ENCODE measurements at regions not wholly inside any gene's neighbourhood (a gene's known extent, or its start where the extent isn't known, plus 50 kb on each side); places are given as distances from the start of the nearest gene placed in this dataset.
A peak's percentile ranks its signal among the peaks of the same experiment; 100 is the strongest.

GRCh38 chr3:67737906-67738865, 83.8 kb upstream of the SUCLG2 start:
- WGBS, 5 donors = 82 to 93% (median 91%) methylated on average over 9 of the region's 9 CpGs
- Histone ChIP-seq H3K36me3 (no peaks in the 10 kb centered on the region), H3K4me3 (no peak overlapping the region), H3K27ac (no peak overlapping the region), H3K9me3 (no peaks in the 10 kb centered on the region), H3K4me1 (no peaks in the 10 kb centered on the region), H3K27me3 (no peaks in the 10 kb centered on the region)
- intact Hi-C loops (cut with DNase I; ENCODE audit: low total_unique reads) = no loop called here
- TF ChIP-seq POLR2A (IDR thresholded peaks at IDR 0.05) = no peak
- no peak for TF ChIP-seq POLR2AphosphoS5 (IDR thresholded peaks at IDR 0.05)
- no peak for TF ChIP-seq CTCF (IDR thresholded peaks at IDR 0.05)
- TF ChIP-seq EP300 (IDR thresholded peaks at IDR 0.05) = no peak
- peak in 1 of 2 donors; percentile 2 for DNase-seq

GRCh38 chr3:67737140-67737539, 82.7 kb upstream of the SUCLG2 start:
- no peak overlapping the region for H3K27ac ChIP-seq
- no peaks in the 10 kb centered on the region for H3K36me3 ChIP-seq
- intact Hi-C loops (cut with DNase I; ENCODE audit: low total_unique reads) = no loop called here
- WGBS, 5 donors = 84 to 95% (median 90%) methylated on average over 1 of the region's 1 CpG
- DNase-seq = no peak
- no peaks in the 10 kb centered on the region for H3K4me1 ChIP-seq
- H3K4me3 ChIP-seq = no peak overlapping the region
- no peaks in the 10 kb centered on the region for H3K27me3 ChIP-seq
- H3K9me3 ChIP-seq = no peaks in the 10 kb centered on the region
- TF ChIP-seq POLR2AphosphoS5 (IDR thresholded peaks at IDR 0.05) (no peak), EP300 (IDR thresholded peaks at IDR 0.05) (no peak), CTCF (IDR thresholded peaks at IDR 0.05) (no peak), POLR2A (IDR thresholded peaks at IDR 0.05) (no peak)

GRCh38 chr3:67733269-67733950, 79.0 kb upstream of the SUCLG2 start:
- H3K36me3 ChIP-seq = no peaks in the 10 kb centered on the region
- H3K9me3 ChIP-seq = no peaks in the 10 kb centered on the region
- DNase-seq = no peak
- WGBS, 5 donors = 78 to 89% (median 84%) methylated on average over 3 of the region's 3 CpGs
- TF ChIP-seq POLR2AphosphoS5 (IDR thresholded peaks at IDR 0.05) (no peak), POLR2A (IDR thresholded peaks at IDR 0.05) (no peak), CTCF (IDR thresholded peaks at IDR 0.05) (no peak), EP300 (IDR thresholded peaks at IDR 0.05) (no peak)
- no peak overlapping the region for H3K4me3 ChIP-seq
- H3K27ac ChIP-seq = no peak overlapping the region
- H3K27me3 ChIP-seq = no peaks in the 10 kb centered on the region
- intact Hi-C loops (cut with DNase I; ENCODE audit: low total_unique reads) = no loop called here
- no peaks in the 10 kb centered on the region for H3K4me1 ChIP-seq

- Histone ChIP-seq H3K4me1 (no peaks in the 10 kb centered on the region), H3K9me3 (peaks cover 0 to 14% (median 3%) of the 10 kb centered on the region in 4 donors), H3K27me3 (no peaks in the 10 kb centered on the region), H3K36me3 (no peaks in the 10 kb centered on the region), H3K4me3 (no peak overlapping the region), H3K27ac (no peak overlapping the region)
- 77 to 87% (median 82%) methylated on average over 2 of the region's 2 CpGs for WGBS, 5 donors
- no peak for TF ChIP-seq EP300 (IDR thresholded peaks at IDR 0.05)
- TF ChIP-seq CTCF (IDR thresholded peaks at IDR 0.05) = no peak
- TF ChIP-seq POLR2AphosphoS5 (IDR thresholded peaks at IDR 0.05) = no peak
- no peak for TF ChIP-seq POLR2A (IDR thresholded peaks at IDR 0.05)
- intact Hi-C loops (cut with DNase I; ENCODE audit: low total_unique reads) = no loop called here
- no peak for DNase-seq
Measured at GRCh38 chr3:67724434-67724833, 70.0 kb upstream of the SUCLG2 start.
